CD14-positive monocyte (primary cell): ENCODE measurements at regions not wholly inside any gene's neighbourhood (a gene's known extent, or its start where the extent isn't known, plus 50 kb on each side); places are given as distances from the start of the nearest gene placed in this dataset.

Experiments
- DNase-seq, 3 donors: peaks; one replicate each; pipeline ENCODE4 v3.0.0-alpha.2; 2011 to 2022
- H2AFZ ChIP-seq: 2 replicates; pipeline ENCODE4 v1.6.0; 2012; ENCODE audit warnings: mild to moderate bottlenecking, low read depth, low read length, inconsistent platforms; ENCODE audit not compliant: insufficient read depth, poor library complexity, severe bottlenecking
- H3K27ac ChIP-seq, 2 donors: 1 replicate in 1 of 2; 2 replicates in 1 of 2; pipeline ENCODE4 v1.5.1; 2012 to 2013; ENCODE audit warnings: low read length in 2 of 2, control low read depth in 1 of 2, inconsistent platforms in 1 of 2, low read depth in 1 of 2, mild to moderate bottlenecking in 1 of 2
- H3K27me3 ChIP-seq, 2 donors: one replicate each; pipeline versions ENCODE4 v1.6.0 to v1.6.1; 2011 to 2013; ENCODE audit warnings: low read length in 2 of 2; ENCODE audit not compliant: control insufficient read depth in 2 of 2, insufficient read depth in 2 of 2
- H3K36me3 ChIP-seq, 2 donors: replicated peaks in 1 of 2; 1 replicate in 1 of 2; 2 replicates in 1 of 2; pipeline versions ENCODE4 v1.5.1 to v1.6.1; 2012 to 2013; ENCODE audit warnings: low read length in 2 of 2, control low read depth in 1 of 2, inconsistent platforms in 1 of 2, mild to moderate bottlenecking in 1 of 2; ENCODE audit not compliant: insufficient read depth in 2 of 2, control insufficient read depth in 1 of 2
- H3K4me1 ChIP-seq, 2 donors: 1 replicate in 1 of 2; 2 replicates in 1 of 2; pipeline versions ENCODE4 v1.5.1 to v1.6.1; 2012 to 2013; ENCODE audit warnings: low read length in 2 of 2, control low read depth in 1 of 2, inconsistent platforms in 1 of 2, mild to moderate bottlenecking in 1 of 2, moderate library complexity in 1 of 2; ENCODE audit not compliant: insufficient read depth in 2 of 2, control insufficient read depth in 1 of 2
- H3K4me2 ChIP-seq: replicated peaks from 2 replicates; pipeline ENCODE3; 2012; ENCODE audit warnings: low read length, moderate library complexity, mild to moderate bottlenecking; ENCODE audit not compliant: poor library complexity, severe bottlenecking; ENCODE audit errors: extremely low read depth
- H3K4me3 ChIP-seq, 3 experiments: fragments of 200-600 bp in 1 of 3; sonication (generic) in 1 of 3; replicated peaks in 1 of 3; 1 replicate in 2 of 3; 2 replicates in 1 of 3; pipeline ENCODE4 v1.5.1; 2011 to 2013; ENCODE audit warnings: low read length in 3 of 3, mild to moderate bottlenecking in 3 of 3, control low read depth in 2 of 3, low read depth in 2 of 3, inconsistent platforms in 1 of 3, moderate library complexity in 1 of 3
- H3K79me2 ChIP-seq: 2 replicates; pipeline ENCODE4 v1.6.0; 2012; ENCODE audit warnings: mild to moderate bottlenecking, control low read depth, inconsistent platforms, low read length, moderate library complexity; ENCODE audit not compliant: insufficient read depth
- H3K9ac ChIP-seq: 2 replicates; pipeline ENCODE4 v1.6.0; 2017; ENCODE audit warnings: low read length, mild to moderate bottlenecking; ENCODE audit not compliant: insufficient read depth, poor library complexity, severe bottlenecking
- H3K9me3 ChIP-seq, 2 donors: replicated peaks in 1 of 2; 1 replicate in 1 of 2; 2 replicates in 1 of 2; pipeline versions ENCODE4 v1.5.1 to v1.6.1; 2012 to 2013; ENCODE audit warnings: low read length in 2 of 2, control low read depth in 1 of 2; ENCODE audit not compliant: control insufficient read depth in 1 of 2, insufficient read depth in 1 of 2
- H4K20me1 ChIP-seq: 2 replicates; pipeline ENCODE4 v1.6.0; 2012; ENCODE audit warnings: mild to moderate bottlenecking, low read length, control low read depth, moderate library complexity; ENCODE audit not compliant: insufficient read depth
- H3K27ac Mint-ChIP-seq, 7 donors: one replicate each; pipeline ENCODE4 v1.8.0; 2020; ENCODE audit warnings: mild to moderate bottlenecking in 7 of 7, mixed read lengths in 7 of 7, moderate library complexity in 6 of 7, inconsistent platforms in 2 of 7
- H3K27me3 Mint-ChIP-seq, 3 donors: one replicate each; pipeline ENCODE4 v1.8.0; 2021 to 2022; ENCODE audit warnings: low read depth in 3 of 3, mild to moderate bottlenecking in 3 of 3, mixed read lengths in 3 of 3, moderate library complexity in 3 of 3, inconsistent platforms in 1 of 3
- H3K36me3 Mint-ChIP-seq, 2 donors: one replicate each; pipeline ENCODE4 v1.8.0; 2020; ENCODE audit warnings: mixed read lengths in 2 of 2, inconsistent platforms in 1 of 2, mild to moderate bottlenecking in 1 of 2
- H3K4me1 Mint-ChIP-seq: one replicate; pipeline ENCODE4 v1.8.0; 2020; ENCODE audit warnings: mild to moderate bottlenecking, mixed read lengths
- H3K4me3 Mint-ChIP-seq, 2 donors: one replicate each; pipeline ENCODE4 v1.8.0; 2020; ENCODE audit warnings: mild to moderate bottlenecking in 2 of 2, mixed read lengths in 2 of 2, moderate library complexity in 1 of 2
- H3K9me3 Mint-ChIP-seq, 7 donors: one replicate each; pipeline ENCODE4 v1.8.0; 2020 to 2022; ENCODE audit warnings: mixed read lengths in 7 of 7, mild to moderate bottlenecking in 6 of 7, moderate library complexity in 6 of 7, inconsistent platforms in 2 of 7
- CTCF ChIP-seq: fragments of 200-600 bp; IDR thresholded peaks from one replicate; pipeline ENCODE4 v1.8.0; 2022; ENCODE audit warnings: antibody characterized with exemption, mild to moderate bottlenecking
- WGBS: methylation state at CpG from one replicate; pipeline ENCODE4 v1.1.5; 2013; ENCODE audit warnings: missing lambda C conversion rate; ENCODE audit not compliant: insufficient coverage; 5-methylcytosine and 5-hydroxymethylcytosine counted together
- intact Hi-C, 2 donors: fragments of 100-400 bp; cut with micrococcal nuclease; formaldehyde crosslinking; loops; one replicate each; pipeline versions ENCODE4 v1.15.0 to v1.15.1; 2023

- H3K36me3 Mint-ChIP-seq, result no peaks in the 10 kb centered on the region
- H3K27ac ChIP-seq, result no peak overlapping the region
- no peak for DNase-seq
- intact Hi-C loops, result no loop called here
- H3K4me3 ChIP-seq, result no peak overlapping the region
- H3K4me1 Mint-ChIP-seq, result no peaks in the 10 kb centered on the region
- H3K27me3 ChIP-seq, result no peaks in the 10 kb centered on the region
- H3K36me3 ChIP-seq, result no peaks in the 10 kb centered on the region
- TF ChIP-seq CTCF, result no peak
- H3K27ac Mint-ChIP-seq, result no peak overlapping the region
- no peaks in the 10 kb centered on the region for H4K20me1 ChIP-seq
- H3K27me3 Mint-ChIP-seq, result peaks cover 2 to 3% (median 2%) of the 10 kb centered on the region in 3 donors
- no peak overlapping the region for H3K4me2 ChIP-seq
- peaks cover 0 to 4% (median 1%) of the 10 kb centered on the region in 7 donors for H3K9me3 Mint-ChIP-seq
- no peak overlapping the region for H3K4me3 Mint-ChIP-seq
- H3K4me1 ChIP-seq, result no peaks in the 10 kb centered on the region
- no peak overlapping the region for H3K9ac ChIP-seq
- H2AFZ ChIP-seq, result no peak overlapping the region
- H3K79me2 ChIP-seq, result no peaks in the 10 kb centered on the region
- no peaks in the 10 kb centered on the region for H3K9me3 ChIP-seq
- WGBS, result 83% methylated on average over 1 of the region's 3 CpGs
Observed at GRCh38 chr20:41782730-41783406, 164.7 kb upstream of the CHD6 start.

GRCh38 chr20:41782255-41782654 lies 164.1 kb upstream of the CHD6 start:
- no peaks in the 10 kb centered on the region for H3K4me1 Mint-ChIP-seq

More at GRCh38 chr20:41782255-41782654, 164.1 kb upstream of the CHD6 start:
- TF ChIP-seq CTCF, result no peak
- intact Hi-C loops, result no loop called here
- Histone ChIP-seq H3K9me3 (no peaks in the 10 kb centered on the region), H3K27ac (no peak overlapping the region), H3K36me3 (no peaks in the 10 kb centered on the region), H3K4me3 (no peak overlapping the region), H3K4me1 (no peaks in the 10 kb centered on the region), H2AFZ (no peak overlapping the region), H3K79me2 (no peaks in the 10 kb centered on the region), H3K9ac (no peak overlapping the region), H3K4me2 (no peak overlapping the region), H3K27me3 (no peaks in the 10 kb centered on the region), H4K20me1 (no peaks in the 10 kb centered on the region)
- Mint-ChIP-seq H3K27ac (no peak overlapping the region), H3K36me3 (no peaks in the 10 kb centered on the region), H3K4me3 (no peak overlapping the region), H3K27me3 (peaks cover 0 to 3% (median 2%) of the 10 kb centered on the region in 3 donors), H3K9me3 (peaks cover 0 to 4% (median 0%) of the 10 kb centered on the region in 7 donors)
- WGBS, result 75% methylated on average over 1 of the region's 3 CpGs
- DNase-seq, result no peak
